WTC11 (cell line): ENCODE measurements at regions not wholly inside any gene's neighbourhood (a gene's known extent, or its start where the extent isn't known, plus 50 kb on each side); places are given as distances from the start of the nearest gene placed in this dataset.

ENCODE experiments used
- ATAC-seq: fragments of 200-7000 bp; cut with Tn5 transposase; 2 replicates; pipeline ENCODE4 v1.10.0; 2021; ENCODE audit warnings: mild to moderate bottlenecking, moderate library complexity
- CTCF ChIA-PET: fragments of 300-600 bp; sonication (Branson Sonifier 250); formaldehyde crosslinking; loops from one replicate; lab custom pipeline; 2021; ENCODE audit warnings: antibody characterized with exemption; lab: Charles Lee
- POLR2A ChIA-PET: fragments of 350-600 bp; sonication (Branson Sonifier 250); formaldehyde crosslinking; loops from one replicate; lab custom pipeline; 2021; ENCODE audit warnings: antibody characterized with exemption; lab: Charles Lee
- DNase-seq: peaks from one replicate; pipeline ENCODE4 v3.0.0; 2021; ENCODE audit warnings: low spot score
- H3K27ac Mint-ChIP-seq: 2 replicates; pipeline ENCODE4 v1.8.0; 2021; ENCODE audit warnings: mixed read lengths
- H3K27me3 Mint-ChIP-seq: 2 replicates; pipeline ENCODE4 v1.8.0; 2021; ENCODE audit warnings: low read depth, mild to moderate bottlenecking, moderate library complexity, mixed read lengths
- H3K36me3 Mint-ChIP-seq: 2 replicates; pipeline ENCODE4 v1.8.0; 2021; ENCODE audit warnings: mixed read lengths
- H3K4me1 Mint-ChIP-seq: 2 replicates; pipeline ENCODE4 v1.8.0; 2022; ENCODE audit warnings: mixed read lengths
- H3K4me3 Mint-ChIP-seq: 2 replicates; pipeline ENCODE4 v1.8.0; 2021; ENCODE audit warnings: mild to moderate bottlenecking, moderate library complexity, mixed read lengths
- H3K9me3 Mint-ChIP-seq: 2 replicates; pipeline ENCODE4 v1.8.0; 2021; ENCODE audit warnings: mixed read lengths
- AFF4 ChIP-seq: sonication (generic); formaldehyde crosslinking; IDR thresholded peaks from 2 replicates; pipeline ENCODE4 v1.8.1; 2023; ENCODE audit warnings: mild to moderate bottlenecking, missing genetic modification reagents, borderline replicate concordance
- CREB1 ChIP-seq: sonication (generic); formaldehyde crosslinking; IDR thresholded peaks from 2 replicates; pipeline ENCODE4 v1.8.0; 2023; ENCODE audit warnings: mild to moderate bottlenecking, missing genetic modification reagents
- CREM ChIP-seq: sonication (generic); formaldehyde crosslinking; IDR thresholded peaks from 2 replicates; pipeline ENCODE4 v1.8.1; 2022; ENCODE audit warnings: mild to moderate bottlenecking, missing genetic modification reagents, moderate library complexity
- E2F5 ChIP-seq: sonication (generic); formaldehyde crosslinking; IDR thresholded peaks from 2 replicates; pipeline ENCODE4 v1.8.1; 2022; ENCODE audit warnings: mild to moderate bottlenecking, moderate library complexity, missing genetic modification reagents
- EMX1 ChIP-seq: fragments of 250-450 bp; sonication (Bioruptor Pico); IDR thresholded peaks from 2 replicates; pipeline ENCODE4 v1.8.0; 2021; ENCODE audit warnings: mild to moderate bottlenecking
- FOXJ3 ChIP-seq: sonication (generic); formaldehyde crosslinking; IDR thresholded peaks from 2 replicates; pipeline ENCODE4 v1.9.0; 2021; ENCODE audit warnings: missing genetic modification reagents, mild to moderate bottlenecking, borderline replicate concordance
- GABPB1 ChIP-seq: sonication (generic); formaldehyde crosslinking; IDR thresholded peaks from 2 replicates; pipeline ENCODE4 v1.8.1; 2023; ENCODE audit warnings: mild to moderate bottlenecking, missing genetic modification reagents
- GRHL2 ChIP-seq: fragments of 250-450 bp; sonication (Bioruptor Pico); IDR thresholded peaks from 2 replicates; pipeline ENCODE4 v1.8.0; 2022; ENCODE audit warnings: mild to moderate bottlenecking, moderate library complexity; ENCODE audit not compliant: insufficient replicate concordance, severe bottlenecking
- GTF2I ChIP-seq: fragments of 250-450 bp; sonication (Bioruptor Pico); conservative IDR thresholded peaks from 2 replicates; pipeline ENCODE4 v1.4.0; 2021; ENCODE audit warnings: mild to moderate bottlenecking
- KAT7 ChIP-seq: sonication (generic); formaldehyde crosslinking; IDR thresholded peaks from 2 replicates; pipeline ENCODE4 v1.8.1; 2023; ENCODE audit warnings: missing genetic modification reagents, mild to moderate bottlenecking, borderline replicate concordance
- NFYB ChIP-seq: sonication (generic); formaldehyde crosslinking; conservative IDR thresholded peaks from 2 replicates; pipeline ENCODE4 v1.8.0; 2022; ENCODE audit warnings: low read depth, missing genetic modification reagents
- PREB ChIP-seq: sonication (generic); formaldehyde crosslinking; IDR thresholded peaks from 2 replicates; pipeline ENCODE4 v1.8.1; 2022; ENCODE audit warnings: mild to moderate bottlenecking, missing genetic modification reagents, moderate library complexity, borderline replicate concordance
- ZNF121 ChIP-seq: sonication (generic); formaldehyde crosslinking; IDR thresholded peaks from 2 replicates; pipeline ENCODE4 v1.8.0; 2023; ENCODE audit warnings: missing genetic modification reagents
- ZNF281 ChIP-seq: sonication (generic); formaldehyde crosslinking; IDR thresholded peaks from 2 replicates; pipeline ENCODE4 v1.8.0; 2023; ENCODE audit warnings: mild to moderate bottlenecking, missing genetic modification reagents
- ZNF425 ChIP-seq: fragments of 250-450 bp; sonication (Bioruptor Pico); conservative IDR thresholded peaks from 2 replicates; pipeline ENCODE4 v1.9.0; 2021; ENCODE audit warnings: mild to moderate bottlenecking
- ZSCAN18 ChIP-seq: fragments of 250-450 bp; sonication (Bioruptor Pico); IDR thresholded peaks from 2 replicates; pipeline ENCODE4 v2.1.2; 2022; ENCODE audit warnings: mild to moderate bottlenecking, moderate library complexity

GRCh38 chr13:37326334-37326733 is 220.9 kb upstream of the CSNK1A1L start (continued):
- no peak for TF ChIP-seq GTF2I (CRISPR knock-in tag)
- TF ChIP-seq EMX1 (CRISPR knock-in tag): no peak
- TF ChIP-seq E2F5 (CRISPR knock-in tag): no peak
- no peak for TF ChIP-seq KAT7 (CRISPR knock-in tag)
- no peak for TF ChIP-seq CREM (CRISPR knock-in tag)
- no peak for TF ChIP-seq FOXJ3 (CRISPR knock-in tag)
- TF ChIP-seq ZSCAN18 (CRISPR knock-in tag): no peak
- TF ChIP-seq, all 79 proteins: peak for 0

- Mint-ChIP-seq H3K27me3 (no peaks in the 10 kb centered on the region), H3K36me3 (no peaks in the 10 kb centered on the region; the same call in 1 of the 2 replicates), H3K27ac (no peak overlapping the region), H3K9me3 (peaks cover 16% of the 10 kb centered on the region), H3K4me3 (no peak overlapping the region), H3K4me1 (peaks cover 6% of the 10 kb centered on the region)
- no peak for DNase-seq
- ATAC-seq: no peak
- ChIA-PET POLR2A (no interaction called here), CTCF (no interaction called here)
- TF ChIP-seq GRHL2: no peak
- TF ChIP-seq ZNF121 (CRISPR knock-in tag): no peak
- no peak for TF ChIP-seq NFYB (CRISPR knock-in tag)
- TF ChIP-seq PREB (CRISPR knock-in tag): no peak
- TF ChIP-seq CREB1 (CRISPR knock-in tag): no peak
- TF ChIP-seq AFF4 (CRISPR knock-in tag): no peak
- no peak for TF ChIP-seq ZNF425 (CRISPR knock-in tag)
- TF ChIP-seq GABPB1: no peak
- TF ChIP-seq E2F5 (CRISPR knock-in tag): no peak
- TF ChIP-seq ZNF281: no peak
Measured at GRCh38 chr13:37319031-37319443, 213.6 kb upstream of the CSNK1A1L start.
